Fibroblast of pulmonary artery (primary cell): ENCODE measurements at regions not wholly inside any gene's neighbourhood (a gene's known extent, or its start where the extent isn't known, plus 50 kb on each side); places are given as distances from the start of the nearest gene placed in this dataset.

Experiments used
- DNase-seq: peaks from one replicate; pipeline ENCODE4 v3.0.0-alpha.2; 2010; ENCODE audit warnings: low read depth
- H3K4me3 ChIP-seq: replicated peaks from 2 replicates; pipeline ENCODE4 v1.5.1; 2011; ENCODE audit warnings: low read depth, mild to moderate bottlenecking, control low read depth, low read length, moderate library complexity
- CTCF ChIP-seq: IDR thresholded peaks from 2 replicates; pipeline ENCODE4 v1.5.1; 2011; ENCODE audit warnings: mild to moderate bottlenecking, control low read depth, low read length, inconsistent platforms; ENCODE audit errors: missing control alignments

GRCh38 chr16:54693864-54694263 is 236.8 kb upstream of the IRX5 start:
- H3K4me3 ChIP-seq, result no peak overlapping the region
- no peak for DNase-seq
- no peak for TF ChIP-seq CTCF

GRCh38 chr16:54690710-54691109 is 240.0 kb upstream of the IRX5 start:
- TF ChIP-seq CTCF, result no peak
- no peak for DNase-seq
- H3K4me3 ChIP-seq, result no peak overlapping the region

GRCh38 chr16:54690306-54690705 is 240.4 kb upstream of the IRX5 start:
- no peak for DNase-seq
- no peak for TF ChIP-seq CTCF
- H3K4me3 ChIP-seq, result no peak overlapping the region

GRCh38 chr16:54689072-54689865 is 241.4 kb upstream of the IRX5 start:
- no peak for DNase-seq
- no peak overlapping the region for H3K4me3 ChIP-seq
- TF ChIP-seq CTCF, result no peak

- TF ChIP-seq CTCF, result no peak
- no peak for DNase-seq
- no peak overlapping the region for H3K4me3 ChIP-seq
Observed at GRCh38 chr16:54688339-54688738, 242.3 kb upstream of the IRX5 start.

- TF ChIP-seq CTCF, result no peak
- DNase-seq, result no peak
- H3K4me3 ChIP-seq, result no peak overlapping the region
Observed at GRCh38 chr16:54687043-54687899, 243.4 kb upstream of the IRX5 start.
